Aorta (tissue), 5 donors: ENCODE measurements at regions not wholly inside any gene's neighbourhood (a gene's known extent, or its start where the extent isn't known, plus 50 kb on each side); places are given as distances from the start of the nearest gene placed in this dataset.

Experiments
- ATAC-seq: fragments of 200-7000 bp; cut with Tn5 transposase; one replicate; pipeline ENCODE4 v1.9.1; 2022; ENCODE audit warnings: moderate library complexity; ENCODE audit not compliant: low FRiP score
- DNase-seq, 2 donors: peaks; one replicate each; pipeline ENCODE4 v3.0.0-alpha.2; 2020
- H3K27ac ChIP-seq, 2 donors: one replicate each; pipeline ENCODE4 v1.5.1; 2013; ENCODE audit warnings: low read length in 2 of 2, mild to moderate bottlenecking in 2 of 2, moderate library complexity in 2 of 2, control low read depth in 1 of 2, inconsistent platforms in 1 of 2, low read depth in 1 of 2
- H3K27me3 ChIP-seq, 2 donors: one replicate each; pipeline ENCODE4 v1.6.1; 2013; ENCODE audit warnings: control low read depth in 1 of 2, low read length in 1 of 2, mild to moderate bottlenecking in 1 of 2, moderate library complexity in 1 of 2; ENCODE audit not compliant: insufficient read depth in 2 of 2, control insufficient read depth in 1 of 2
- H3K36me3 ChIP-seq, 2 donors: one replicate each; pipeline ENCODE4 v1.6.1; 2013; ENCODE audit warnings: control low read depth in 1 of 2, low read length in 1 of 2, mild to moderate bottlenecking in 1 of 2; ENCODE audit not compliant: insufficient read depth in 2 of 2, control insufficient read depth in 1 of 2
- H3K4me1 ChIP-seq, 2 donors: one replicate each; pipeline ENCODE4 v1.6.1; 2013; ENCODE audit warnings: low read length in 2 of 2, control low read depth in 1 of 2, mild to moderate bottlenecking in 1 of 2, moderate library complexity in 1 of 2; ENCODE audit not compliant: insufficient read depth in 2 of 2, control insufficient read depth in 1 of 2
- H3K4me3 ChIP-seq, 2 donors: one replicate each; pipeline ENCODE4 v1.5.1; 2013; ENCODE audit warnings: low read length in 2 of 2, control low read depth in 1 of 2, mild to moderate bottlenecking in 1 of 2
- H3K9me3 ChIP-seq: one replicate; pipeline ENCODE4 v1.6.1; 2013; ENCODE audit warnings: mild to moderate bottlenecking, low read length; ENCODE audit not compliant: control insufficient read depth
- WGBS, 2 donors: extraction: QIAGEN DNeasy Blood & Tissue Kit; methylation state at CpG; one replicate each; pipeline ENCODE4 v1.1.7; 2013; 5-methylcytosine and 5-hydroxymethylcytosine counted together
- intact Hi-C, 2 donors: fragments of 100-400 bp; cut with DNase I; formaldehyde crosslinking; loops; one replicate each; pipeline versions ENCODE4 v1.14.2 to v1.15.0; 2022
- donor health status: healthy with polysubstance abuse.
- donor health status: Bipolar disorder and iron deficiency.
- donor health status: DM: no; HTN: no; CAD: no.
- donor health status: DM: no; HTN: no; CAD: no.
- donor health status: DM: yes; HTN: yes; CAD: no.

GRCh38 chr1:58310881-58311280 lies 235.6 kb downstream of the OMA1 start:
- DNase-seq: no peak
- H3K4me3 ChIP-seq: no peak overlapping the region
- no peak overlapping the region for H3K27ac ChIP-seq
- intact Hi-C loops: no loop called here
- no peak for ATAC-seq
- no peaks in the 10 kb centered on the region for H3K4me1 ChIP-seq
- no peaks in the 10 kb centered on the region for H3K9me3 ChIP-seq
- WGBS, 2 donors: 69 to 84% methylated on average over 1 of the region's 1 CpG
- H3K27me3 ChIP-seq: no peaks in the 10 kb centered on the region
- H3K36me3 ChIP-seq: no peaks in the 10 kb centered on the region

DNA sequence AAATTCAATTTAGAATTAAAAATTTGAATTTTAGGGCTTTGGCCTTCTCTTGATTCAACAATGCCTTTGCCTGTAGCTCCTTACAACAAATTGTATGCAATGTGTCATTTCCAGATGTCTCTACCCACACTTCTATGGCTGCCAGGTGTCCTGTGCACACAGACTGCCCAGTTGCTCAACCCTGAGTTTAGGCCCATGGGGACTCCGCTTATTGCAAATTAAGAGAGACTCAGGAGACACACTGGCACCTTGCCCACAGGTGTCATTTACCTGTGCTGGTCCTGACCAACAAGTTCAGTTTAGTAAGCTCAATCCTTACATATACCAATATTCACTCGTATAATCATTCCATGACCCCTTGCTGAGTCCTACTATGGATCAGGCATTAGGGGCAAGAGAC lies 236.1 kb downstream of the OMA1 start:
- Histone ChIP-seq H3K4me1 (no peaks in the 10 kb centered on the region), H3K9me3 (no peaks in the 10 kb centered on the region), H3K36me3 (no peaks in the 10 kb centered on the region), H3K4me3 (no peak overlapping the region), H3K27me3 (no peaks in the 10 kb centered on the region), H3K27ac (no peak overlapping the region)
- no peak for ATAC-seq
- DNase-seq: no peak
- intact Hi-C loops: no loop called here
- WGBS, 2 donors: 86 to 90% methylated on average over 2 of the region's 2 CpGs

GRCh38 chr1:58308206-58308605 lies 238.3 kb downstream of the OMA1 start:
- H3K4me1 ChIP-seq: no peaks in the 10 kb centered on the region
- no peaks in the 10 kb centered on the region for H3K36me3 ChIP-seq
- DNase-seq (no peak), ATAC-seq (no peak)
- no peak overlapping the region for H3K27ac ChIP-seq
- no peak overlapping the region for H3K4me3 ChIP-seq
- no peaks in the 10 kb centered on the region for H3K9me3 ChIP-seq
- intact Hi-C loops: no loop called here
- 27 to 43% methylated on average over 1 of the region's 1 CpG for WGBS, 2 donors
- no peaks in the 10 kb centered on the region for H3K27me3 ChIP-seq

DNA sequence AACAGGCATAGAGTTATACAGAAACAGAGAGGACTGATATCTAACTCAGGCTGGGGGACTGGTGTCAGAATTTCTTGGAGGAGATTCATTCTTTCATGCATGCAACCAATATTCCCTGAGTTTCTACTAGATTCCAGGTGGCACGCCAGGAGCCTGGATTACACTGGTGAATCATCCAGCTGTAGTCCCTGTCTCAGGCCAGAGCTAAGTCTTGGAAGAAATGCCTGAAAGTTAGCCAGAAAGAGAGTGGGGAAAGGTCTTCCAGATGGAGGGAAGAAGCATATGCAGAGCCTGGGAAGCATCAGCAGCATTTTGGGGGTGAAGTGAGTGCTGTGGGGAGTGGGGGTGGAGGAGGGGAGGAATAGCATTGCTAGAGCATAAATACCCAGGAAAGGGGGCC lies 239.1 kb downstream of the OMA1 start:
- H3K4me1 ChIP-seq: no peaks in the 10 kb centered on the region
- no peak overlapping the region for H3K27ac ChIP-seq
- ATAC-seq: no peak
- DNase-seq: no peak
- H3K36me3 ChIP-seq: no peaks in the 10 kb centered on the region
- H3K4me3 ChIP-seq: no peak overlapping the region
- no peaks in the 10 kb centered on the region for H3K27me3 ChIP-seq
- intact Hi-C loops: no loop called here
- no peaks in the 10 kb centered on the region for H3K9me3 ChIP-seq
- 71 to 78% methylated on average over 1 of the region's 1 CpG for WGBS, 2 donors

DNA sequence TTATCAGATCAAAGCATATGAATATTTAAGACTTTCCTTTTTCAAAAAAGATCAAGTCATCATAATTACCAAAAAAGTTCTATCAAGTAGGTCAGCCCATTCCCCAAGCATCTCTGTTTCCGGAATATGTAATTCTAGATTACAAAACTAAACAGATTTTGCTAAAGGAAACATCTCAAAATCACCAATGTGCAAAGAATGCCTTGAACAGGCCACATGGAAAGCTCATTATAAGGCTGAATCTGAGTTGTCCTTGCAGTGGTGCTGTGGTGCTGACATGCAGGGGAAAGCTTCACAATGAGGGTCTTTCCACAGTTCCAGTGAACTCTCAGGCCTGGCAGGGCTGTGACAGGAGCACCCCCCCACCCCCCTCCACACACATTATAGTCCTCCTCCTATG lies 240.9 kb downstream of the OMA1 start:
- ATAC-seq: no peak
- H3K4me3 ChIP-seq: no peak overlapping the region
- H3K27ac ChIP-seq: no peak overlapping the region
- H3K27me3 ChIP-seq: no peaks in the 10 kb centered on the region
- H3K9me3 ChIP-seq: peaks cover 1% of the 10 kb centered on the region
- no peaks in the 10 kb centered on the region for H3K4me1 ChIP-seq
- WGBS, 2 donors: 55 to 62% methylated on average over 1 of the region's 1 CpG
- DNase-seq: no peak
- intact Hi-C loops: no loop called here
- H3K36me3 ChIP-seq: no peaks in the 10 kb centered on the region

DNA sequence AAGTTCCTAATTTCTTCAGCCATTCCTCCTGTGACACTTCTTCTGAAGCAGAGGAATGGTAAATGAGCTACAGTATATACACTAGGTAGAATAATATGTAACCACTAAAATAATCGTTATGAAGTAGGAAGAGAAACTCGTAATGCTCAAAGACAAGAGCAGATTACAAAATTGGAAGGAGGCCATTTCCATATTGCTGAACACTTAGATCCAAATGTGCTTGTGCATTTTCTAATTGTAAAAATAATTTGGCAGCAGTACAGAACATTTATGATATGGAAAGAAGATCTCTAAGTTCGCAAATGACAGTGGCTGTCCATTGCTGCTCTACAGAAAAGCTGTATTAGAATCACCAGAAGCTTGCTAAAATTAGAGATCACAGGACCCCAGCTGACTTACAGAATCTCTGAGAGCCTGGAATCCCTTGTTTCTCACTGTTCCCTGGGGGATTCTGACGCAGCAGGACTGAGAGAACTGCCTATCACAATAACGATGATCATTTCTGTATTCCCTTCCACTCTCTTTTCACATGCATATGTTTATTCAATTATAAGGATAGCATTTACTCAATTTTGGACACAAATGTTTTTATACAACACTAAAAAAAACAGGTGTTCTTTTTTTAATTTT lies 242.1 kb downstream of the OMA1 start:
- no peaks in the 10 kb centered on the region for H3K27me3 ChIP-seq
- H3K9me3 ChIP-seq: peaks cover 2% of the 10 kb centered on the region
- no peak for ATAC-seq

GRCh38 chr1:58303841-58304240 lies 242.7 kb downstream of the OMA1 start:
- no peaks in the 10 kb centered on the region for H3K27me3 ChIP-seq
- H3K27ac ChIP-seq: no peak overlapping the region
- no peaks in the 10 kb centered on the region for H3K4me1 ChIP-seq
- ATAC-seq: no peak
- DNase-seq: no peak
- WGBS, 2 donors: 54 to 60% methylated on average over 3 of the region's 3 CpGs
- intact Hi-C loops: no loop called here
- H3K4me3 ChIP-seq: no peak overlapping the region
- no peaks in the 10 kb centered on the region for H3K36me3 ChIP-seq
- peaks cover 2% of the 10 kb centered on the region for H3K9me3 ChIP-seq

More for the DNA sequence above, 242.1 kb downstream of the OMA1 start:
- H3K36me3 ChIP-seq: no peaks in the 10 kb centered on the region
- intact Hi-C loops: no loop called here
- 58 to 61% methylated on average over 5 of the region's 5 CpGs for WGBS, 2 donors
- H3K4me3 ChIP-seq: no peak overlapping the region
- H3K27ac ChIP-seq: no peak overlapping the region
- no peaks in the 10 kb centered on the region for H3K4me1 ChIP-seq
- no peak for DNase-seq

GRCh38 chr1:58293388-58293787 lies 253.1 kb downstream of the OMA1 start:
- ATAC-seq (no peak), DNase-seq (no peak)
- no peak overlapping the region for H3K4me3 ChIP-seq
- H3K36me3 ChIP-seq: no peaks in the 10 kb centered on the region
- intact Hi-C loops: no loop called here
- H3K9me3 ChIP-seq: peaks cover 2% of the 10 kb centered on the region
- 64 to 68% methylated on average over 1 of the region's 1 CpG for WGBS, 2 donors
- no peaks in the 10 kb centered on the region for H3K27me3 ChIP-seq
- no peak overlapping the region for H3K27ac ChIP-seq
- H3K4me1 ChIP-seq: peaks cover 0 to 1% of the 10 kb centered on the region in 2 donors

- Histone ChIP-seq H3K27me3 (no peaks in the 10 kb centered on the region), H3K36me3 (no peaks in the 10 kb centered on the region), H3K4me3 (no peak overlapping the region), H3K9me3 (peaks cover 2% of the 10 kb centered on the region), H3K27ac (no peak overlapping the region), H3K4me1 (peaks cover 0 to 1% of the 10 kb centered on the region in 2 donors)
- intact Hi-C loops: no loop called here
- DNase-seq: no peak
- no peak for ATAC-seq
- WGBS, 2 donors: 38 to 43% methylated on average over 6 of the region's 6 CpGs
Measured at GRCh38 chr1:58290685-58291372, 255.7 kb downstream of the OMA1 start.
